ENCODE measurements at regions not wholly inside any gene's neighbourhood (a gene's known extent, or its start where the extent isn't known, plus 50 kb on each side); places are given as distances from the start of the nearest gene placed in this dataset.

GRCh38 chr5:72621576-72621975 lies 114.4 kb upstream of the ZNF366 start:
- H3K4me3 ChIP-seq (ENCODE audit: low read depth, low read length): no peak overlapping the region
- DNase-seq (ENCODE audit: low read depth): no peak
- no peak for TF ChIP-seq CTCF (IDR thresholded peaks at IDR 0.05; ENCODE audit: insufficient read depth, low read depth, low read length)

- no peak overlapping the region for H3K4me3 ChIP-seq (ENCODE audit: low read depth, low read length)
- no peak for DNase-seq (ENCODE audit: low read depth)
- TF ChIP-seq CTCF (IDR thresholded peaks at IDR 0.05; ENCODE audit: insufficient read depth, low read depth, low read length): no peak
These were observed 112.5 kb upstream of the ZNF366 start for GRCh38 chr5:72619677-72620076.

GRCh38 chr5:72619251-72619650 lies 112.0 kb upstream of the ZNF366 start:
- DNase-seq (ENCODE audit: low read depth): no peak
- TF ChIP-seq CTCF (IDR thresholded peaks at IDR 0.05; ENCODE audit: insufficient read depth, low read depth, low read length): no peak
- no peak overlapping the region for H3K4me3 ChIP-seq (ENCODE audit: low read depth, low read length)

GRCh38 chr5:72618708-72619107 lies 111.5 kb upstream of the ZNF366 start:
- no peak overlapping the region for H3K4me3 ChIP-seq (ENCODE audit: low read depth, low read length)
- DNase-seq (ENCODE audit: low read depth): no peak
- TF ChIP-seq CTCF (IDR thresholded peaks at IDR 0.05; ENCODE audit: insufficient read depth, low read depth, low read length): no peak

GRCh38 chr5:72615061-72615460 lies 107.9 kb upstream of the ZNF366 start:
- no peak for TF ChIP-seq CTCF (IDR thresholded peaks at IDR 0.05; ENCODE audit: insufficient read depth, low read depth, low read length)
- no peak for DNase-seq (ENCODE audit: low read depth)
- H3K4me3 ChIP-seq (ENCODE audit: low read depth, low read length): no peak overlapping the region

GRCh38 chr5:72613515-72613914 lies 106.3 kb upstream of the ZNF366 start:
- no peak for TF ChIP-seq CTCF (IDR thresholded peaks at IDR 0.05; ENCODE audit: insufficient read depth, low read depth, low read length)
- DNase-seq (ENCODE audit: low read depth): no peak
- no peak overlapping the region for H3K4me3 ChIP-seq (ENCODE audit: low read depth, low read length)

GRCh38 chr5:72612810-72613209 lies 105.6 kb upstream of the ZNF366 start:
- no peak for TF ChIP-seq CTCF (IDR thresholded peaks at IDR 0.05; ENCODE audit: insufficient read depth, low read depth, low read length)
- H3K4me3 ChIP-seq (ENCODE audit: low read depth, low read length): no peak overlapping the region
- DNase-seq (ENCODE audit: low read depth): peak; percentile 73

All from fibroblast of villous mesenchyme (primary cell).